B cell (primary cell): ENCODE measurements at regions not wholly inside any gene's neighbourhood (a gene's known extent, or its start where the extent isn't known, plus 50 kb on each side); places are given as distances from the start of the nearest gene placed in this dataset.

Experiments used
- EZH2 ChIP-seq: IDR thresholded peaks from 2 replicates; pipeline ENCODE4 v1.6.1; 2012; ENCODE audit warnings: borderline replicate concordance, low read depth, mild to moderate bottlenecking, moderate library complexity, low read length; ENCODE audit not compliant: insufficient read depth, poor library complexity, severe bottlenecking
- TF ChIP-seq, protein P1 (sequence below): fragments of 200-600 bp; IDR thresholded peaks from one replicate; pipeline ENCODE4 v1.8.0; 2022; ENCODE audit warnings: antibody characterized with exemption, mild to moderate bottlenecking

GRCh38 chr9:117543089-117543488 lies 128.2 kb upstream of the ASTN2 start:
- TF ChIP-seq, protein P1, sequence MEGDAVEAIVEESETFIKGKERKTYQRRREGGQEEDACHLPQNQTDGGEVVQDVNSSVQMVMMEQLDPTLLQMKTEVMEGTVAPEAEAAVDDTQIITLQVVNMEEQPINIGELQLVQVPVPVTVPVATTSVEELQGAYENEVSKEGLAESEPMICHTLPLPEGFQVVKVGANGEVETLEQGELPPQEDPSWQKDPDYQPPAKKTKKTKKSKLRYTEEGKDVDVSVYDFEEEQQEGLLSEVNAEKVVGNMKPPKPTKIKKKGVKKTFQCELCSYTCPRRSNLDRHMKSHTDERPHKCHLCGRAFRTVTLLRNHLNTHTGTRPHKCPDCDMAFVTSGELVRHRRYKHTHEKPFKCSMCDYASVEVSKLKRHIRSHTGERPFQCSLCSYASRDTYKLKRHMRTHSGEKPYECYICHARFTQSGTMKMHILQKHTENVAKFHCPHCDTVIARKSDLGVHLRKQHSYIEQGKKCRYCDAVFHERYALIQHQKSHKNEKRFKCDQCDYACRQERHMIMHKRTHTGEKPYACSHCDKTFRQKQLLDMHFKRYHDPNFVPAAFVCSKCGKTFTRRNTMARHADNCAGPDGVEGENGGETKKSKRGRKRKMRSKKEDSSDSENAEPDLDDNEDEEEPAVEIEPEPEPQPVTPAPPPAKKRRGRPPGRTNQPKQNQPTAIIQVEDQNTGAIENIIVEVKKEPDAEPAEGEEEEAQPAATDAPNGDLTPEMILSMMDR: no peak
- no peak for TF ChIP-seq EZH2
